HG03103 (cell line): ENCODE measurements at regions not wholly inside any gene's neighbourhood (a gene's known extent, or its start where the extent isn't known, plus 50 kb on each side); places are given as distances from the start of the nearest gene placed in this dataset.

Source experiments
- ATAC-seq: cut with Tn5 transposase; IDR thresholded peaks from one replicate; pipeline ENCODE4 v1.9.1; 2021; ENCODE audit warnings: low read depth; ENCODE audit not compliant: unreplicated experiment

DNA sequence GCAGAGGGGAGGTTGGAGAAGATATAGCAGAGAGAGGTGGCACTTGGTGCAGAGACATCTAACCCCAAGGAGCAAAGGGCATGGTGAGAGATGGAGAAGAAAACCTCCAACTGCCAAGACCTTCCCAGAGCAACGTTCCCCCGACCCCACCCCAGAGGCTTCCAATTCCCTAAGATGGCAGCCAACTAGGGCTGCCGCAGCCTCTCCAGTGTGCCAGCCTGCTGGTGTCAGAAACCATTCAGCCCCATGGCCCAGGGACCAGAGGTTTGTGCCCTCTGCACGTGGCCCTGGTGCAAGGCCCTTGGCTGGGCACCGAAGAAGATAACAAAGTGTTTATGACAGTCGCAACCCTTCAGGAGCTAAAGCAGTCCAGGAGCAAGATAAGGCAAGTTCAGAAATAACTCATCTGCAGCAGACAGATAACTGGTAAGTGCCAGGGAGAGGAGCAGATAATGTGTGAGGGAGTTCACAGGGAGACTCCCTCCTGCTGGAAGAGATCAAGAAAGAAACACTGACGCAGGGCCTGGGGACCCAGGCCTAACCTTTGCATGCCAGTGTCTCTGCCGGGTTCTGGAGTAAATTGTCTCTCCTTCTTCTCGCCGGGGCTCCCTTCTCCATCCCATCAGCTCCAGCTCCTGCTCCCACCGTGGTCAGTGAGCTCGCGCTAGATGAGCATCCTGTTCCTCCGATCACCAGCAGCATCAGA lies 66.1 kb upstream of the ID2 start:
- no peak for ATAC-seq

DNA sequence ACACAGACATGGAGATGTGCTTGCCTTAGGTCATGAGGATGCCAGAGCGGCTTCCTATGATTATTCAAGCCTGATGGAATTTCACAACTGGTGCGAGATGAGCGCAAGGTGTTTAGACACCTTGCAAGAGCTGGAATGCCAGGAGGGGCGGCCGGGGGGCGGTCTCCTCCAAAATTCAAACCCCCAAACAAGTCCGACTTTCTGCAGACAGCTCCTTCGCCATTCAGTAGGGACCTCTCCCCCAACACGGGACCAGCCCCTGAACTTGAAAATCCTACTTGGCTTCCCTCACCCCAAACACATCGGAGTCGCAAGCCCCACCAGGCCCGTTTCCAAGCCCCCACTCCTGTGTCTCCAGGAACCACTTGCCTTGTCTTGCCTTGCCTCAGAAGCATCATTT lies 64.8 kb upstream of the ID2 start:
- no peak for ATAC-seq

DNA sequence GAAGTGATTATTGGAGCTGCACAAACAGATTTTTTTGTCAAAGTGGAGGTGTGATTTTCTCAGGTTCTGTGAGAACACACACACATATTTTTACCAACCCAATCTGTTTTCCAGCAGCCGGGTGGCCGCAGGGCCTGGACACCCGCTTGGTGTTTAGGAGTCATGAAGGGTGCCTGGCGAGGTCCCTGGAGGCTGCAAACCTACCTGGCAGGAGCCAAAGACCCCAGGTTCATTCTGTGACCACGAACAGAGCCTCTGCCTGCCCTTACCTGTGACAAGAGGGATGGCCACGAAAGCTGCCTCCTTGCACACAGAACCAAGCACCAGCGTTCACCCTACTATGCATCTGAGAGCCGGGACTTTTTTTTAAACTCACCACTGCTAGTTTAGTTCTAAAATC lies 64.3 kb upstream of the ID2 start:
- ATAC-seq = no peak

DNA sequence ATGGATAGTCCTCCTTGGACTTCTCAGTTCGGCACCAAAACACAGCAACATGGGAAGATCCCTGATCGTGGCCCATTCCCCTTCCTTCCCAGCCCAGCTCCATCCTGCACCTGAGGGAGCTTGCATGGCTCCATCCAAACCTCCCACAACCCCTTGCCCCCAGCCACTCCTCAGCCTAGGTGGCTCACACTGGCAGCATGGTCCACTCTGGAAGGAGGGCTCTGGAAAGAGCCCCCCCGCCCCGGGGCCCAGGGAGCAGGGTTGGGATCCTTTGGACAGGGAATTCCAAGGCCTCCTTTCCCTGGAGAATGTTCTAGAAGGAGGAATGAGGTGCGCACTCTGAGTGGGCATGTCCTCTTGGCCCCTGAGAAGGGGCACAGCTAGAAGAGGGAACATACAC lies 62.8 kb upstream of the ID2 start:
- ATAC-seq = no peak

DNA sequence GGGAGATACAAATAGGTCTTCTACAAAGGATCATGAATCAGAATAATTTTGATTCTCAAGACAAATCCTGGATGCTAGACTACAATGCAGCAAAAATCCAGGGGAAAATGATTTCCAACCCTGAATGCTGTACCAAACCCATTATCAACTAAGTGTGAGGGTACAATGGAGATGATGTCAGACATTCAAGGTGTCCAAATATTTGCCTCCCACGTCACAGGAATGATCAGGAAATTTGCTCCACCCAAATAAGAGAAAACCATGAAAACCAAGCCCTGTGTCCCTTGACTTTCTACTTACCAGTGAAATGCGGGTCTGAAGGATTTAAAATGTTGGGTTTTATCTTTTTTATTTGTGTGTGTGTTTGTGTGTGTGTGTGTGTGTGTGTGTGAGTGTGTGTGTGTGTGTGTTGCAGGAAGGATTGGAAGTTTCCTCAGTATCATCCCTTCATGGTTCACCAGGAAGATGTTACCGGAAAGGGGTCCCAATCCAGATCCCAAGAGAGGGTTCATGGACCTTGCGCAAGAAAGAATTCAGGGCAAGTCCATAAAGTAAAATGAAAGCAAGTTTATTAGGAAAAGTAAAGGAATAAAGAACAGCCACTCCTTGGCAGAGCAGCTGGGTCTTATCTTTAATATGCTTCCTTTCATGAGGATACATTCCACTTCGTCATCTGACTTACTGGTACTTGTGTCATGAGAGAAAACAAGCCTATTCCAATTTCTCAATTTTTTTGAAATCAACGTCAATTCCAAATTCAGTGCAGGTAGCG lies 61.1 kb upstream of the ID2 start:
- no peak for ATAC-seq

DNA sequence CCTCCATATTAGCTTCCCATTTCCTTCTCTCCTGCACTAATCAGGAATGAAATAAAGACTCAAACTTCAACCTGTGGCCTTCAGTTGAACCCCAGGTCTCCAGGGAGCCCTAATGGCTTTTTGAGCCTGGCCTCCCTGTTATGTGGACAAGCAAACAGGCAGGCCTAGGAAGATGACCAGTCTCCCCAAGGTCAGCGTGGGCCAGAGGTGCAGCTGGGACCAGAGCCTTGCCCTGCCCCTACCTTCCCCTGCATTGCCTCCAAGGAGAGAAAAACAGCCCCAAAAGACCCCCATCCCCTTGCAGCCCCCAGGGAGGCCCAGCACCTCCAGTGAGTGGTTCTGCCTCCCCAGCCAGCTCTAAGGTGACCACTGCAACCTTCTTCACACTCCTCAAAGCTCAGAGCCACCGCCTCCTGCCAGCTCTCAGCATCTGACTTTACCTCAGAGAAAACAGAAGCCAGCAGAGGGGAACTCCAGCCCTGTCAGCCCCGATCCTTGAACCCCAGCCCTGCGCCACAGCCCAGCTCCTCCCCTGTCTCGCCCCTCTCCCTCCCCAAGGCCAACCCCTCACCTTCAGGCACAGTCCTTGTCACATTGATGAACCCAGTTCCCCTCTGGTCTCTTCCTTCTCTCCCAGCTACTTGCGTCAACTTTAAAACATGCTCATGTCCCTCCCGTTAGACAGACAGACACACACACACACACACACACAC lies 59.5 kb upstream of the ID2 start:
- ATAC-seq = no peak

DNA sequence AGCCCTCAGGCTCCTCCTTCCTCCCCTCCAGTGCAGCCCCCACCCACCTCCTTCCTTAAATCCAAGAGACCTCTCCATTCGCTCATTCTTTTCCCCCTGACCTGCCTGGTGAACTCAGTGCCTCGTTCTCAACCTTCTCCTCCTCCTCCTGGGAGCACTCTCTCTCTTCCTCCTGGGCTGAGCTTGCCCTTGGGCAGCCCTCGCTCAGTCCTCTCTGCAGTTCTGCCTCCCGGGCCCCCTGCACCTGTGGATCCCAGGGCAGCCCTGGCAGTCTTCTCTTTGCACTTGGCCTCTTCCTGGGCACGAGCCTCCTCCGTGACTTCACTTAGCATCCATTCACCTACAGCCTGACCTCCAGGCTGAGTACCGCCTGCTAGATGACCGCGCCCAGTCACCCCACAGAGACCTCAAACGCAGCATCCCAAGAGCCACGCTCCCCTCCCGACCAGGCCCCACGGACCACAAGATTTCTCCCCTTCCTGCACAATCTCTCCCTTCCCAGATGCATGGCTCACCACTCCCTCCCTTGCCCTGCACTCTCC lies 58.9 kb upstream of the ID2 start:
- no peak for ATAC-seq

DNA sequence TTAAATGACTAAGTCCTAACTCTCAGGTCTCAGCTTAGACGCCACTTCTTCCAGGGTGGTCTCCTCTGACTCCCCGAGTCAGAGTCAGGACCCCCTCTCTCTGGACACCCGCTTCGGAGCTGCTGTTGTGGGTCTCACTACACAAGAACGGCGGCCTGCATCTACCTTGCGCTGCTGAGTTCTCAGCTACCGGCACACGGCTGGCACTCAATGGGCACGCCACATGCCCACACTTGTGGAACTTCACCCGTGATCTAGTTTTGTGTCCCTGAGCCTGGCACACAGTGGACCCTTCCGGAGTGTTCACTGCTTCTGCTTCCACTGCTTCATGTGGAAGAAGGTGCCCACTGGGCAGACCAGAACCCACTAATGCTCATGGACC lies 58.3 kb upstream of the ID2 start:
- ATAC-seq = no peak

DNA sequence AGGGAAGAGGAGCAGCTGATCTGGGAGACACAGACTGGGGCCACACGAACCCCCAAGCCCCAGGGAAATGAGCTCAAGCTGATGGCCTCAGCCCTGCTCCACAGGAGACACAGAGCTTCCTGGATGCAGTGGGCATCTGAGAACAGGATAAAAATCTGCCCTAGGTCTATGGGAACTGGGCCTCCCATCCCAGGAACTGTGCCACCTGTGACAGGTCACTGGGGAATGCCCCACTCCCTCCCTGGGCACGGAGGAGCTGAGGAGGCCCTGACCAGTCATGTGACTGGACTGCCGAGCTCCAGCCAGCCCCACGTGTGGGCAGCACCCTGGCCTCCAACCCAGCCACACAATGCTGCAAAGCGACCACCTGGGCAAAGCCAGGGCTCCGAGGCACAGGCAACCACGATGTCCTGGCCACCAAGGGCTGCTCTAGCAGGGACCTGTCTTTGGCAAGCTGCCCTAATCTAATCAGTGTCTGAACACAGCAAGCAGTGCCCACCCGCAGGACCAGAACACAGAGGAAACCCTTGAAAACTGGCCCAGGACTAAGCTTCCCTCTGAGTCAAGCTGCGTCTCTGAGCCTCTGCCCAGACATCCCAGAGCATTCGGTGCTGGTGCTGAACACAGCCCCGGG lies 57.8 kb upstream of the ID2 start:
- no peak for ATAC-seq

DNA sequence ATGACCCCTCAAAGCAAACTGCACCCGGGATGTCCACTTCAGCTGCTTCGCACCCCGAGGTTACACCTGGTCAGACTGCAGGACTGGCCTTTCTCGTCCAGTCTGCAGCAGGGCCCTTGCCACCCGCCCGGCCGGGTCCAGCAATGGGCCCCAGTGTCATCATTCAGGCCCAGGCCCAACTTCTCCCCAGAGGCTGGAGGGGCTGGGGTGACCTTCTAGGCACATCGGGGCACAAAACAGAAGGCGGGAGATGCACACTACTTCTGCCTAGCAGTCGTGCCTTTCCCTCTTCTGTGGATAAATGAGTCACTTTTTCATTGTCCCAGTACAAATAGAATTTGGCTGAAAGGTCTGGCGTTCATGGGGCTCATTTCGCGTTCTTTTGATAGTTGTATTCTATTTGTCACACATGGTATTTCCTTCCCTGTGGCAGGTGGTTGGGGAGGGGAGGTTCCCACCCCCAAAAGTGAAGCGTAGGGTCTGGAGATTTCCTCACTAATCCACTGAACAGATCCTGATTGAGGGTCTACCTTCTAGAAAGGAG lies 56.9 kb upstream of the ID2 start:
- ATAC-seq = no peak

DNA sequence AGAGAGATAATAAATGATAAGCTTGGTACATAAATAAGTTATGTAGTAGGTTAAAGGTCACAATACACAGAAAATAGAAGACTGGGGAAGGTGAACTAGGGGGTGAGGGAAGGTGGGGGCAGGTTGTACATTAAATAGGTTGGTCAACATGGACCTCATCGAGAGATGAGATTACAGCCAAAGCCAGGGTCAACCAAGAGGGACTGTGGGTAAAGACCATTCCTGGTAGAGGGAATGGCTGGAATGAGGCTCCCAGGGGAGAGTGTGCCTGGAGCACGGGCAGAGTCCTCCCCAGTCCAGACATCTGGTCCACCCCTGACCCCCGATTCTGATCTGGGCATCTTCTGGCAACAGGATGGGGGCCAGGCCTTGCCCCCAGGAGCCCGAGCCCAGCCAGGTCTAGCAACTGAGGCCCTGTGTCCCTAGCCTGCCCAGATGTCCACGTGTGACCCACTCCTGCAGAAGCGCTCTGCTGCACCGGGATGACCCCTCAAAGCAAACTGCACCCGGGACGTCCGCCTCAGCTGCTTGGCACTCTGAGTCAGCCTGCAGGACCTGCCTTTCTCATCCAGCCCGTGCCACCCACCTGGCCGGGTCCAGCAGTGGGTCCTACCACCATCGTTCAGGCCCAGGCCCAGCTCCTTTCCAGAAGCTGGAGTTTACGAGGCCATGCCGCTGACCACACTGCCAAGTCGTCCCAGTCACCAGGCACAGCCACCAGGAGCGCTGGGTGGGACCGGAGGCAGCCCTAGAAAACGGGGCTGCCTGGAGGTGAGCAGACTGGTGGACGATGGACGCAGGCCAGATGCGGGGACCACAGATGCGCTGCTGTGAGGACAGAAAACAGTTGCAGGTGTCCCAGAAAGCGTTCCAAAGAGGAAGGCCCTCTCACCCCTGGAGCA lies 56.2 kb upstream of the ID2 start:
- no peak for ATAC-seq

DNA sequence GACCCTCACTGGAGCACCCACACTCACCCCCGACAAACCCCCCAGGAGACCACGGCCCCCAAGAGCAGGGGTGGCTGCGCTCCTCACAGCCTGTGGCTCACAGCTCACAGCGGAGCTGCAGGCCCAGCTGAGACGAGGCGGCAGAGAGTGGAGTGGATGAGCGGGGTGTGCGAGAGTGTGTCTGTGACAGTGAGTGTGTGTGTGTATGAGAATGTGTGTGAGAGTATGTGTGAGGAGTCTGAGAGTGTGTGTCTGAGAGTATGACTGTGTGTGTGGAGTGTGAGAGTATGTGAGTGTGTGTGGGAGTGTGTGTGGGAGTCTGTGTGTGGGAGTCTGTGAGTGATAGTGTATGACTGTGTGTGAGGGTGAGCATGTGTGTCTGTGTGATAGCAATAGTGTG lies 55.3 kb upstream of the ID2 start:
- no peak for ATAC-seq

DNA sequence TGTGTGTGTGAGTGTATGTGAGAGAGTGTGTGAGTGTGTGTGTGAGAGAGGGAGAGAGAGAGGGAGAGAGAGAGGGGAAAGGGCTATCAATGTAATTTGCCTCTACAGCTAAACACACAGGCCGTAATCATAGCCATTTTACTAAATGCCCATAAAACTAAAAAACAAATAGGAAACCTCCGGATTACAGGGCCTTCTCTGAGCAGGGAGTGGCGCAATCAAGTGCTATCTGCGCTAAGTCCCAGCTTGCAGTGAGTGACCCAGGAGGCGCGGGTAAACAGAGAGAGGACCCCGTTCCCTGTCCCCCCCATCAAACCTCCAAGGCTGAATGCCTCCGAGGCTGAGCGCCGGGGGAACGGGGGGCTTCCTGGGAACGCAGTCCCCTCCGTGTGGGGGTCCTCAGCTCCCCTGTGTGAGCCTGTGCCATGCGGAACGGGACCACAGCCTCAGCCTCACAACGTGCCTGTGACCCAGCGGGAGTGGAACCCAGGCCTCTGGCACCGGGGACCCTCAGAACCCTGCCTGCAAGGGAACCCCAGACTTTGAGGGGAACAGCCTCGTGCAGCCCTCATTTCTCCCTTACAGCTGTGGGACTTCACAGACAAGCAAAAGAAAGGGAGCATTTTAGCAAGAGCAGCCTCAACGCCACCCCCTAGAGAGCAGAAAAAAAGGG lies 54.7 kb upstream of the ID2 start:
- no peak for ATAC-seq

DNA sequence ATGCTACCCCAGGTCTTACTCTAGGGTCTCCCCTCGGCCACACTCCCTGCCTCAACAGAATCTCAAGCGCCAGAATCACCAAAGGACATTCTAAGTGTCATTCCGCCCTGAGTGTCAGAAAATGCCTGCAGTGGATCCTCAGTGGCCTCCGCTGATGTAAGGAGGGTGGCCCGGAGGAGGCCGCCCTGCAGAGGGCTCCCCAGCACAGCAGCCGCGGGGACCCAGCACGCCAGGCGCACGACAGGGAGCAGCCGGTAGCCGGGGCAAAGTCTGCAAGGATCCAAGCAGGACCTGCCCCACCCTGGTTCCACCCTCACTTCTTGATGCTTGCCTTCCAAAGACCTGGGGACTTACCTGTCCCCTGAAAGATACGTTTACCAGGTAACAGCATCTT lies 54.2 kb upstream of the ID2 start:
- ATAC-seq = no peak

DNA sequence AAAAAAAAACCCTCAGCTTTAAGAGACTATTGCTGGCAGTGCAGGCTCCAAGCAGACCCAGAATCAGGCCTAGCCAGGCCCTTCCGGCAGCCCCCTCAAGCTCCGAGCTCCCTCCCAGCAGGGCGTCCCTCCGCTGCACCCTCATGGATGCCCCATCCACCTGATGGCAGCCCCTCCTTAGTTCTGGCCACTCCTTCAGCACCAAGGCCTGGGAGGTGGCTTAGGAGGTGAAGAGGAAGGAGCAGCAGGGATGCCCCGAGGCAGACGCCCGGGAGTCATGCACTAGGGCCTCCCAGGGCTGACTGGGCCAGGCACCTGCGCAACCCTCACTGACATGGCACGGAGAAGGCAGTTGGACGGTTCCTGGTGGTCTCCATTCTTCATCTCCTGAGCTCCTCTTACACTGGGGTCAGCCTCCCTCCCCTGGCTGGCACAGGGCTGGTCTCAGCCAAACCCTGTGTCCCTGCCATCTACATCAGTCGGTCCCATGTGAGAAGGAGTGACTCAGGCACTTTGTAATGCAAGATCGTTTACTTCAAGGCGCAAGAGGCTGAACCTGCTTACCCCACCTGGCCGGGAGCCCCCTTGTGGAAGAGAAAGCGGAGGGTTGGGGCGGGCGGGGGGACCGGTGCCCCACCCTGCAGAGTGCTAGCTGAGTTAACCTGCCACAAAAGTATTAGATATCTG lies 53.5 kb upstream of the ID2 start:
- ATAC-seq = no peak

DNA sequence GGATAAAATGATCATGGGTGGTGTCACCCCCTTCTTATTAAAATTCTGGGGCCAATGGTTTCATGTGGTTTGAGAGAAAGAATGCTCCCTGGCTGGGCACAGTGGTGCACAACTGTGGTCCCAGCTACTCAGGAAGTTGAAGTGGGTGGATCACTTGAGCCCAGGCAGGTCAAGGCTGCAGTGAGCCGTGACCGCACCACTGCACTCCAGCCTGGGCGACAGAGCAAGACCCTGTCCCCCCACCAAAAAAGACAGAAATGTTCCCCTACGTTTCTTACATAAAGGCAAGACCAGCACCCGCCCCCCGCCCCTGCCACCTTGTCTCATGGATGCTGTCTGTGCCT lies 53.0 kb upstream of the ID2 start:
- ATAC-seq = no peak

DNA sequence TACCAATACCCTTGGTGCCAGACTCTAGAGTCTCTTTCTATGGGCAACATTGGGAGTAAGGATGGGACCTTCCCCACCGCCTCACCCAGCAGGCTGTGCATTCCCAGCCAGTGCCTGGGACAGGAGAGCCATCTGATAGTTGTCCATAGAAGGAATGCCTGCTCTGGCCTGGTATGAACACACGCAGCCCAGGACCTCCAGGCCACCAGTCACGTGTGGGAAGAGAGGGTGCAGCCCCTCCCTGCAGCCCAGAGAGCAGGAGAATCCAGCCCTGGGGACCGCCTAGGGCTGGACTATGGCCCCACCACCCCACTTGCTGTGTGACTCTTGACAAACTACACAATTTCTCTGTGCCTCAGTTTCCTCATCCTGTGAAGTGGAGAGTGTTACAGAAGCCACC lies 52.5 kb upstream of the ID2 start:
- ATAC-seq = no peak

DNA sequence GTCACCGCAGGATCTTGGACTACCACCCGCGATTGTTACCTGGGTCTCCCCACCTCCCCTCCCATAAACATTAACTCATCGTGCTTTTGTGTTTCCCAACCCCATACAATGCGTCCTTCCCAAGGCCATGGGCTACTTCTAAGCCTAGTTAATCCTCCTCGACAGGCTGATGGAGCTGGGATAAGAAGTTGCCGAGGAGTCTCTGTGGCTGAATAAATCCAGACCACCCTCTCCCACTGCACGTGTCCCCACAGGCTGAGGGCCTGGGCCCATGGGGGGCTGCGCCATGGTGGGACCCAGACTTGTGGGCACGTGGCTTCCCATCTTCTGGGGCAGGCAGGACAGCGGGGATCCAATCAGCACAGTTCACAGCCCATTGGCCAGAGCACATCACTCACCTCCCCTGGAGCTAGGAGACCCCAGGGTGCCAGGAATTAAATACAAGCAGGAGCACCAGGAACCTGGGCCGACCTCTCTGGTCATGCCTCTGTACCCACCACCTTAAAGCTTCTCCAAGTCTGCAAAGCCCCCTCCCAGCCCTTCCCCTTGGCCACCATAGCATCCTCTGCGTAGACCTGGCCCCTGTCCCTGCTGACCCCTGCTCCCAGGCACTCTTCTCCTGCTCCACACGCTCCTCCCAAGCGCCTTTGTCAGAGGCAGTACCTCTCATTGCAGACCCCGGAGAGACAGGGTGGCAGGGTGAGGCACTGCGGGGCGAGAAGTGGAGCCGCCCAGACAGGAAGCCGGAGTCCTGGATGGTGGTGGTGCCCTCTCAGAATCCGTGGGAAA lies 51.0 kb upstream of the ID2 start:
- ATAC-seq = no peak
